ENCODE measurements at regions not wholly inside any gene's neighbourhood (a gene's known extent, or its start where the extent isn't known, plus 50 kb on each side); places are given as distances from the start of the nearest gene placed in this dataset.
A peak's percentile ranks its signal among the peaks of the same experiment; 100 is the strongest.

DNA sequence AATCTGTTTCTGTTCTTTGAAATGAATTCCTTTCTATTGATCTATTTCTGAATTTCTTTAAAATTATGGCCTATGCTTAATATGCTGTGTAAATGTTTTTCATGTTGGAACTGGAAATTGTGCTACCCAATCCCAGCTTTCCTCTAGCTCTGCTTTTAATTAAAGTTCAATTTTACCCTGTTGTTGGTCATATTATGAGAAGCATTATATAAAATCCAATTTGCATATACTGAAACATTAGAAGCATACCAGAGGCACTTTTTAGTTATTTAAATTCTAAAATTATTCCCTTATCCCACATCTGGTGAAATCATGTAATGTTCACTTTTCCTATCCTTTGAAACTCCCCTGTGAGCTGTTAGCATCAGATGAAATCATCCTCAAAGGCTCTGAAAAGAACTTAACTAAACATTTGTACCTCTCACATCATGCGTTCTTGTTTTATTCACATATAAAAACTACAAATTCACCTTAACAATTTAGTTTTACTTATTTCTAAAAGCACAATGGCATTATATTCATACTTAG, 160.6 kb upstream of the COL21A1 start:
- Mint-ChIP-seq H3K9me3 (ENCODE audit: low read depth) (no peaks in the 10 kb centered on the region), H3K27ac (no peak overlapping the region), H3K4me3 (ENCODE audit: low read depth) (no peak overlapping the region), H3K36me3 (ENCODE audit: insufficient read depth) (no peaks in the 10 kb centered on the region), H3K27me3 (no peaks in the 10 kb centered on the region), H3K4me1 (ENCODE audit: low read depth) (peaks cover 26% of the 10 kb centered on the region)
- TF ChIP-seq, protein P1, sequence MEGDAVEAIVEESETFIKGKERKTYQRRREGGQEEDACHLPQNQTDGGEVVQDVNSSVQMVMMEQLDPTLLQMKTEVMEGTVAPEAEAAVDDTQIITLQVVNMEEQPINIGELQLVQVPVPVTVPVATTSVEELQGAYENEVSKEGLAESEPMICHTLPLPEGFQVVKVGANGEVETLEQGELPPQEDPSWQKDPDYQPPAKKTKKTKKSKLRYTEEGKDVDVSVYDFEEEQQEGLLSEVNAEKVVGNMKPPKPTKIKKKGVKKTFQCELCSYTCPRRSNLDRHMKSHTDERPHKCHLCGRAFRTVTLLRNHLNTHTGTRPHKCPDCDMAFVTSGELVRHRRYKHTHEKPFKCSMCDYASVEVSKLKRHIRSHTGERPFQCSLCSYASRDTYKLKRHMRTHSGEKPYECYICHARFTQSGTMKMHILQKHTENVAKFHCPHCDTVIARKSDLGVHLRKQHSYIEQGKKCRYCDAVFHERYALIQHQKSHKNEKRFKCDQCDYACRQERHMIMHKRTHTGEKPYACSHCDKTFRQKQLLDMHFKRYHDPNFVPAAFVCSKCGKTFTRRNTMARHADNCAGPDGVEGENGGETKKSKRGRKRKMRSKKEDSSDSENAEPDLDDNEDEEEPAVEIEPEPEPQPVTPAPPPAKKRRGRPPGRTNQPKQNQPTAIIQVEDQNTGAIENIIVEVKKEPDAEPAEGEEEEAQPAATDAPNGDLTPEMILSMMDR (IDR thresholded peaks at IDR 0.05; ENCODE audit: unreplicated experiment), result no peak
- DNase-seq (ENCODE audit: low spot score, unreplicated experiment), result no peak

DNA sequence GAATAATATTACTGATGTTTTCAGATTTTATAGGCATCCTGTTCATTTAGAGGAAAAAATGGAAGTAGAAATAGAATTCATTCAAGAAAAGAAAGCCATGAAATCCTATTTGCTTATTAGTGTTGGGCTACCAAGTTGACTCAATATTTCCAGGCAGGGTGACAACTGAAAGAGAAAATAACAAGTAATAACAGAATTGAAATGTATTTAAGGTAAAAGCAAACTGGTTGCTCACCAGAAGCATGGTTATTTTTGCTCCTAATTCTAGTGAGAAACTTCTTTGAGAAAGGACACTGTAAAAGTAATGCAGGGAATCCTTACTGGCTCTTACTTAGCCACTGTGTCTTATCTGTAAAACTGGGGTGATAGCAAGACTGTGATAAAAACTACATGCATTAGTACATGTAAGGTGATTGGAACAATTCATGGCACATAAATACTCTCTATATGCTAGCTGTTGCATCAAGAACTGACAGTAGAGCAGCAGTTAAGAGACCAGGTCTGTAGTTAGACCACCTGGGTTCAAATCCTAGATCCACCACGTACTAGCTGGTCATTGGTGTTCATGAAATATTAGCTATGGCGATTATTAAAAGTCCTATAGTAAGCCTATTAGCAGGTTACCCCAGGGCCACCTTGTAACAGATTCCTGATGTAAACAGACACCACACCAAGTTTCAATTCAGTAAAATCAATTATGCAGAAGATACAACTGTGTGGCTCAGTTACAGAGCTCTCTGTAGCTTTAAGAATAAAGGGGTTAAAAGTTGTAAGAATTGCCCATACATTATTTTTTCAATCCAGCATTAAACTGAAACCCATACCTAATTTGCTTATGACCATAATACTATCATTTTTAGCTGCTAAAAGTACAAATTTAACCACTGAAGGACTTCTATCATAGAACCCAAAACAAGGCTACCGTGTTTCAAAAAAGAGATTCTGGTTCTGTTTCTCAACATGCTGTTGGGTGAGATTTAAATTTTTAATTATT, 159.2 kb upstream of the COL21A1 start:
- no peak for DNase-seq (ENCODE audit: low spot score, unreplicated experiment)
- no peak overlapping the region for H3K4me3 Mint-ChIP-seq (ENCODE audit: low read depth)
- peaks cover 23% of the 10 kb centered on the region for H3K4me1 Mint-ChIP-seq (ENCODE audit: low read depth)
- H3K36me3 Mint-ChIP-seq (ENCODE audit: insufficient read depth), result peaks cover 4% of the 10 kb centered on the region
- no peak overlapping the region for H3K27ac Mint-ChIP-seq
- H3K27me3 Mint-ChIP-seq, result no peaks in the 10 kb centered on the region
- H3K9me3 Mint-ChIP-seq (ENCODE audit: low read depth), result peaks cover 6% of the 10 kb centered on the region
- TF ChIP-seq, protein P1 (IDR thresholded peaks at IDR 0.05; ENCODE audit: unreplicated experiment), result no peak

DNA sequence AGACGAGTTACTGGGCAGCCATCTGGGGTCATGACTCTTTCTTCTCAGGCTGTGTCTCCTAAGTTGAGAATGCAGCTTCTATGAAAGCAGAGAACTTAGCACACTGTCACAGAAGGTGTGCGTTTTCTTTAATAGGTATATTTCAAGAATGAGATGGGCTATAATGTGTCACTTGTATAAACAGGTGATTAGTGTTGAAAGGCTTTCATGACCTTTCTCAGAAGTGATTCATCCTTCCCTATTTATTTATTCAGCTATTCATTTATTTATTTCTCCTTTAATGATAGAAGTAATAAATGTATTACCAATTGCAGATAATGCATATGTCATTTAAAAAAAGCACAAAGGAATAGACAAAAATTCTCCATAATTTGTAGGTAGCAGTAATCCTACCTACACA, 157.2 kb upstream of the COL21A1 start:
- no peak for DNase-seq (ENCODE audit: low spot score, unreplicated experiment)
- Mint-ChIP-seq H3K27me3 (no peaks in the 10 kb centered on the region), H3K4me1 (ENCODE audit: low read depth) (peaks cover 33% of the 10 kb centered on the region), H3K4me3 (ENCODE audit: low read depth) (no peak overlapping the region), H3K9me3 (ENCODE audit: low read depth) (peaks cover 8% of the 10 kb centered on the region), H3K36me3 (ENCODE audit: insufficient read depth) (peaks cover 4% of the 10 kb centered on the region), H3K27ac (peak overlapping the region; percentile 38)
- TF ChIP-seq, protein P1 (IDR thresholded peaks at IDR 0.05; ENCODE audit: unreplicated experiment), result no peak

DNA sequence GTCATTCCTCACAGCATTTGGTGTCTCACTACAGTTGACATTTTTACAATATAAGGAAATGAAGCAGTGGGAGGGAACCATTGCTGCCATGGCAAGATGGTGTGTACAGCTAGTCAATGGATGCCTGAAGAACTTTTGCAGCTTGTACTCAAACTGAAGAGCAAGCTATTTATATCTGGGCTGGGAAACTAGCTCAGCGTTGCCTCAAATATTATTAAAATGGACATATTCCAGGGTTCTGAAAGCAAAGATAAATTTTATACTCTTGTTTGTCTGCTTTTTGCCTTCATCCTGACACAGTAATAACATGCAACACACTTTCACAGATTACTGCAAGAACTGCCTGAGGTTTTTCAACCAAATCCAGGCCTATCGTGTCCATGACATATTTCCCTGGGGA, 156.4 kb upstream of the COL21A1 start:
- Mint-ChIP-seq H3K4me1 (ENCODE audit: low read depth) (peaks cover 42% of the 10 kb centered on the region), H3K27me3 (no peaks in the 10 kb centered on the region), H3K9me3 (ENCODE audit: low read depth) (peaks cover 8% of the 10 kb centered on the region), H3K36me3 (ENCODE audit: insufficient read depth) (peaks cover 4% of the 10 kb centered on the region), H3K27ac (no peak overlapping the region), H3K4me3 (ENCODE audit: low read depth) (no peak overlapping the region)
- TF ChIP-seq, protein P1 (IDR thresholded peaks at IDR 0.05; ENCODE audit: unreplicated experiment), result no peak
- no peak for DNase-seq (ENCODE audit: low spot score, unreplicated experiment)

DNA sequence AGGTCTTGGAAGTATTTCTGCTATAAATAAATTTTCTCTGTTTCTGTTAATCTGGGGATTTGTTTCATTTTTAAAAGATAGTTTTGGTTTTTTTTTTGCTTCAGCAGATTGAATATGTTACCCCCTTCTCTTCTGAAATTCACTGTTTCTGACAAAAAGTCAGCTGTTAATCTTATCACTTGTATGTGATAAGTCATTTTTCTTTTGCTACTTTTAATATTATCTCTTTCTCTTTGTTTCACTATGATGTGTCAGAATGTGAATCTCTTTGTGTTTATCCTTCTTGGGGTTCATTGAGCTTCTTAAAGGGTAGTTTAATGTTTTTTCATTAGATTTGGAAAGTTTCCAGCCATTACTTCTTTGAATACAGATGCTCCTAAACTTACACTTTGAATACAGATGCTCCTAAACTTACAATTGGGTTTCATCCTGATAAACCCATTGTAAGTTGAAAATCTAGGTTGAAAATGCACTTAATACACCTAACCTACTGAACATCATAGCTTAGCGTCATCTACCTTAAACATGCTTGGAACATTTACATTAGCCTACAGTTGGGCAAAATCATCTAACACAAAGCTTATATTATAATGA, 154.2 kb upstream of the COL21A1 start:
- Mint-ChIP-seq H3K4me3 (ENCODE audit: low read depth) (no peak overlapping the region), H3K9me3 (ENCODE audit: low read depth) (peaks cover 9% of the 10 kb centered on the region), H3K36me3 (ENCODE audit: insufficient read depth) (peaks cover 4% of the 10 kb centered on the region), H3K27ac (no peak overlapping the region), H3K4me1 (ENCODE audit: low read depth) (peaks cover 53% of the 10 kb centered on the region), H3K27me3 (no peaks in the 10 kb centered on the region)
- TF ChIP-seq, protein P1 (IDR thresholded peaks at IDR 0.05; ENCODE audit: unreplicated experiment), result no peak
- no peak for DNase-seq (ENCODE audit: low spot score, unreplicated experiment)
